Natural killer cell (primary cell): ENCODE measurements at regions not wholly inside any gene's neighbourhood (a gene's known extent, or its start where the extent isn't known, plus 50 kb on each side); places are given as distances from the start of the nearest gene placed in this dataset.

Experiments used
- ATAC-seq, 3 donors: fragments of 150-1000 bp in 2 of 3; fragments of 200-7000 bp in 1 of 3; cut with Tn5 transposase; 1 replicate in 1 of 3; 2 replicates in 2 of 3; pipeline ENCODE4 v1.10.0; 2021; ENCODE audit warnings: mild to moderate bottlenecking in 2 of 3, moderate library complexity in 2 of 3
- DNase-seq, 2 donors: peaks; one replicate each; pipeline versions ENCODE4 v3.0.0 to v3.0.0-alpha.2; 2013 to 2021; ENCODE audit warnings: mixed read lengths in 1 of 2
- H3K27ac ChIP-seq: one replicate; pipeline ENCODE4 v1.5.1; 2013; ENCODE audit warnings: mild to moderate bottlenecking, low read length
- H3K27me3 ChIP-seq: one replicate; pipeline ENCODE4 v1.6.1; 2013; ENCODE audit warnings: low read length; ENCODE audit not compliant: control insufficient read depth, insufficient read depth
- H3K36me3 ChIP-seq: one replicate; pipeline ENCODE4 v1.6.1; 2013; ENCODE audit warnings: low read length; ENCODE audit not compliant: control insufficient read depth, insufficient read depth
- H3K4me1 ChIP-seq: one replicate; pipeline ENCODE4 v1.6.1; 2013; ENCODE audit warnings: low read length; ENCODE audit not compliant: control insufficient read depth, insufficient read depth
- H3K4me3 ChIP-seq: one replicate; pipeline ENCODE4 v1.5.1; 2013; ENCODE audit warnings: low read length
- H3K9me3 ChIP-seq: one replicate; pipeline ENCODE4 v1.6.1; 2013; ENCODE audit warnings: low read length; ENCODE audit not compliant: control insufficient read depth, insufficient read depth
- H3K27ac Mint-ChIP-seq, 2 donors: one replicate each; pipeline ENCODE4 v1.8.0; 2022; ENCODE audit warnings: mild to moderate bottlenecking in 2 of 2, mixed read lengths in 2 of 2, moderate library complexity in 1 of 2
- H3K27me3 Mint-ChIP-seq, 2 donors: one replicate each; pipeline ENCODE4 v1.8.0; 2022; ENCODE audit warnings: low read depth in 2 of 2, mixed read lengths in 2 of 2
- H3K36me3 Mint-ChIP-seq: one replicate; pipeline ENCODE4 v1.8.0; 2022; ENCODE audit warnings: mixed read lengths
- H3K4me1 Mint-ChIP-seq, 2 donors: one replicate each; pipeline ENCODE4 v1.8.0; 2022; ENCODE audit warnings: mixed read lengths in 2 of 2
- H3K4me3 Mint-ChIP-seq: one replicate; pipeline ENCODE4 v1.8.0; 2022; ENCODE audit warnings: mild to moderate bottlenecking, moderate library complexity, mixed read lengths
- H3K9me3 Mint-ChIP-seq, 2 donors: one replicate each; pipeline ENCODE4 v1.8.0; 2022; ENCODE audit warnings: mixed read lengths in 2 of 2
- WGBS: methylation state at CpG from one replicate; pipeline ENCODE4 v1.1.7; 2013; ENCODE audit warnings: missing lambda C conversion rate; ENCODE audit not compliant: insufficient coverage; 5-methylcytosine and 5-hydroxymethylcytosine counted together
- intact Hi-C: fragments of 100-400 bp; cut with micrococcal nuclease; formaldehyde crosslinking; loops from one replicate; pipeline ENCODE4 v1.14.2; 2022
- TF ChIP-seq, protein P1 (sequence below): fragments of 200-600 bp; IDR thresholded peaks from one replicate; pipeline ENCODE4 v1.8.0; 2022; ENCODE audit warnings: antibody characterized with exemption

DNA sequence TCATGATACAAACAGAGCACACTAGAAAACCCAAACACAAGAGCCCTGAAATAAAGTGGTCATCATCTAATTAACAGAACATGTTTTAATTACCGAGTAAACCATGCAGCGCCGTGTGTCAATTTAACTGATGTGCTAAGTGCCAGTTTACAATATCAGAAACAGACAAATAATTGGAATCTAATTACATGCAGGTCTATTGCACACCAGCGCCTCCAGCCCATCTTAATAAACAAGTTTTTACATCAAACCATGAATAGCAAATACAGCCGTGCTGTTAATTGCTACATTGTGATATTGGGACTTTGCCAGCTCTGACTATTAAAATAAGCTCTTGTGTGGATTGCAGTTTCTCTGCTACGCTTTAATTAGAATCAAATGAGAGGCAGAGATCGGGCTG, 510.2 kb upstream of the MDFIC2 start:
- TF ChIP-seq, protein P1, sequence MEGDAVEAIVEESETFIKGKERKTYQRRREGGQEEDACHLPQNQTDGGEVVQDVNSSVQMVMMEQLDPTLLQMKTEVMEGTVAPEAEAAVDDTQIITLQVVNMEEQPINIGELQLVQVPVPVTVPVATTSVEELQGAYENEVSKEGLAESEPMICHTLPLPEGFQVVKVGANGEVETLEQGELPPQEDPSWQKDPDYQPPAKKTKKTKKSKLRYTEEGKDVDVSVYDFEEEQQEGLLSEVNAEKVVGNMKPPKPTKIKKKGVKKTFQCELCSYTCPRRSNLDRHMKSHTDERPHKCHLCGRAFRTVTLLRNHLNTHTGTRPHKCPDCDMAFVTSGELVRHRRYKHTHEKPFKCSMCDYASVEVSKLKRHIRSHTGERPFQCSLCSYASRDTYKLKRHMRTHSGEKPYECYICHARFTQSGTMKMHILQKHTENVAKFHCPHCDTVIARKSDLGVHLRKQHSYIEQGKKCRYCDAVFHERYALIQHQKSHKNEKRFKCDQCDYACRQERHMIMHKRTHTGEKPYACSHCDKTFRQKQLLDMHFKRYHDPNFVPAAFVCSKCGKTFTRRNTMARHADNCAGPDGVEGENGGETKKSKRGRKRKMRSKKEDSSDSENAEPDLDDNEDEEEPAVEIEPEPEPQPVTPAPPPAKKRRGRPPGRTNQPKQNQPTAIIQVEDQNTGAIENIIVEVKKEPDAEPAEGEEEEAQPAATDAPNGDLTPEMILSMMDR: no peak
- peaks cover 3% of the 10 kb centered on the region for H3K27me3 ChIP-seq
- 98% methylated on average over 5 of the region's 7 CpGs for WGBS
- no peak for DNase-seq
- no peak overlapping the region for H3K27ac ChIP-seq
- Mint-ChIP-seq H3K36me3 (no peaks in the 10 kb centered on the region), H3K27ac (no peak overlapping the region), H3K27me3 (peaks cover 5 to 17% of the 10 kb centered on the region in 2 donors), H3K4me1 (no peaks in the 10 kb centered on the region), H3K9me3 (peaks cover 0 to 2% of the 10 kb centered on the region in 2 donors), H3K4me3 (no peak overlapping the region)
- no peaks in the 10 kb centered on the region for H3K36me3 ChIP-seq
- H3K4me3 ChIP-seq: no peak overlapping the region
- no peaks in the 10 kb centered on the region for H3K9me3 ChIP-seq
- no peak for ATAC-seq
- no peaks in the 10 kb centered on the region for H3K4me1 ChIP-seq
- intact Hi-C loops: no loop called here

DNA sequence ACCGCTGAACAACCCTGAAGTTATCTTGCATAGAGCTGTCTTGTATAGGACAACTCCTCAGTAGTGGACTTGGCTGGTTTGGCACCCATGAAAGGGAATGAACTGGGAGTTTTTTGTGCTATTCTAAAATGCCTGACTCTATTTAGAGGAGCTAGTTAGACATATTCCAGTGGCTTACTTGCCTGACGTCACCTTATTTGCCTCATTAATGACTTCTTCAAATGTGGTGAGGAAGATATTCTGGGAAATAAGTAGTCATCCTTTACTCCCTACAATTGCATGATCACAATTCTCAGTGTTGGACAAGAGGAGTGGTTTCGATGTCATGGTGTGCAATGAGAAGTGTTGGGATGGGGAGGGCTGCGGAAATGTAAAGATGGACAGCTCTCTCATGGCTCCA, 509.2 kb upstream of the MDFIC2 start:
- WGBS: 99% methylated on average over 3 of the region's 4 CpGs
- Histone ChIP-seq H3K27ac (no peak overlapping the region), H3K36me3 (no peaks in the 10 kb centered on the region), H3K4me1 (no peaks in the 10 kb centered on the region), H3K4me3 (no peak overlapping the region), H3K9me3 (no peaks in the 10 kb centered on the region), H3K27me3 (peaks cover 3% of the 10 kb centered on the region)
- peaks cover 6 to 25% of the 10 kb centered on the region in 2 donors for H3K27me3 Mint-ChIP-seq
- TF ChIP-seq, protein P1: no peak
- H3K9me3 Mint-ChIP-seq: peaks cover 0 to 2% of the 10 kb centered on the region in 2 donors
- no peak overlapping the region for H3K4me3 Mint-ChIP-seq
- no peak for ATAC-seq
- H3K4me1 Mint-ChIP-seq: no peaks in the 10 kb centered on the region
- H3K36me3 Mint-ChIP-seq: no peaks in the 10 kb centered on the region
- intact Hi-C loops: no loop called here
- H3K27ac Mint-ChIP-seq: no peak overlapping the region
- DNase-seq: no peak

DNA sequence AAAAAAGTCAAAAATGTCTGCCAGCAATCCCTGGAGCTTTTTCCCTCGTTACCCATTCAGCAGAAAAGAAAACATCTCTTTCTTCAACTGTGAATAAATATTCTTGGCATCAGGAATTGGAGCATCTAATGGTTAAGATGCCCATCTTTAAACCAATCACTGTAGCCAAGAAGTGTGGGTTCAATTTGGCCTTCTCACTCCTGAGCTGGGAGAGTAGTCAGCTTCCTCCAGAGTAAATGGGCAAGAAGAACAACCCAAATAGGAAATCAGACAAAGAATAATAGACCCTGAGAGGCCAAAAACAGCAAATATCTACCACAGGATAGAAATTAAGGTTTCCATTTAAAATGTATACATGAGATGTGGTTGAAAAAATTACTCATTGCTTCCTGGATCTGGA, 508.0 kb upstream of the MDFIC2 start:
- H3K4me3 ChIP-seq: no peak overlapping the region
- Mint-ChIP-seq H3K27ac (no peak overlapping the region), H3K9me3 (peaks cover 0 to 2% of the 10 kb centered on the region in 2 donors), H3K4me3 (no peak overlapping the region), H3K4me1 (no peaks in the 10 kb centered on the region), H3K27me3 (peaks cover 10 to 18% of the 10 kb centered on the region in 2 donors), H3K36me3 (no peaks in the 10 kb centered on the region)
- intact Hi-C loops: no loop called here
- no peak overlapping the region for H3K27ac ChIP-seq
- no peaks in the 10 kb centered on the region for H3K36me3 ChIP-seq
- 67% methylated on average over 1 of the region's 1 CpG for WGBS
- DNase-seq (no peak), ATAC-seq (no peak)
- TF ChIP-seq, protein P1: no peak
- H3K27me3 ChIP-seq: peaks cover 3% of the 10 kb centered on the region
- no peaks in the 10 kb centered on the region for H3K4me1 ChIP-seq
- H3K9me3 ChIP-seq: no peaks in the 10 kb centered on the region

DNA sequence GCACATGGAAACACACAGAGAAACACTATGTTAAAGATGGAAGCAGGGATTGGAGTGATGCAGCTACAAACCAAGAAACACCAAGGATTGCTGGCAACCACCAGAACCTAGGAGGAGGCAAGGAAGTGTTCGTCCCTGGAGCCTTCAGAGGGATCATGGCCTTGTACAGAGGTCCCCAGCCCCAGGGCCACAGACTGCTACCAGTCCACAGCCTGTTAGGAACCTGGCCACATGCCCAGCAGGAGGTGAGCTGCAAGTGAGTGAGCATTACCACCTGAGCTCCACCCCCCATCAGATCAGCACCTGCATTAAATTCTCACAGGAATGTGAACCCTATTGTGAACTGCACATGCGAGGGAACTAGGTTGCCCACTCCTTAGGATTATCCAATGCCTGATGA, 505.7 kb upstream of the MDFIC2 start:
- Mint-ChIP-seq H3K4me1 (no peaks in the 10 kb centered on the region), H3K9me3 (peaks cover 0 to 2% of the 10 kb centered on the region in 2 donors), H3K36me3 (no peaks in the 10 kb centered on the region), H3K27ac (no peak overlapping the region), H3K4me3 (no peak overlapping the region), H3K27me3 (peaks cover 10 to 11% of the 10 kb centered on the region in 2 donors)
- intact Hi-C loops: no loop called here
- no peak overlapping the region for H3K27ac ChIP-seq
- H3K4me3 ChIP-seq: no peak overlapping the region
- TF ChIP-seq, protein P1: no peak
- no peaks in the 10 kb centered on the region for H3K27me3 ChIP-seq
- ATAC-seq (no peak), DNase-seq (no peak)
- no peaks in the 10 kb centered on the region for H3K4me1 ChIP-seq
- no peaks in the 10 kb centered on the region for H3K36me3 ChIP-seq
- no peaks in the 10 kb centered on the region for H3K9me3 ChIP-seq
- WGBS: 63% methylated on average over 2 of the region's 2 CpGs
